ENCODE measurements at regions not wholly inside any gene's neighbourhood (a gene's known extent, or its start where the extent isn't known, plus 50 kb on each side); places are given as distances from the start of the nearest gene placed in this dataset.

GRCh38 chr16:85438981-85439685, 174.0 kb upstream of the GSE1 start:
- POLR2A ChIA-PET (ENCODE audit: unreplicated experiment) = no interaction called here
- Histone ChIP-seq H3K14ac (replicated peaks; ENCODE audit: low read depth, low read length) (no peak overlapping the region), H2AK9ac (replicated peaks; ENCODE audit: low read depth, low read length, poor library complexity) (no peak overlapping the region), H4K8ac (ENCODE audit: low read depth in 2 of 2, low read length in 2 of 2) (no peak overlapping the region), H3K9me3 (ENCODE audit: control insufficient read depth, insufficient read depth, low read length) (no peaks in the 10 kb centered on the region), H3K4me3 (ENCODE audit: insufficient read depth, low read depth, low read length) (no peak overlapping the region), H3K4me2 (ENCODE audit: low read depth, low read length) (no peak overlapping the region), H3K79me1 (ENCODE audit: low read depth in 1 of 2, low read length in 2 of 2) (peaks cover 0 to 8% of the 10 kb centered on the region in 2 experiments; a peak in 2 of 4 replicates), H2AK5ac (ENCODE audit: low read depth, low read length) (no peak overlapping the region), H3K27ac (ENCODE audit: insufficient read depth, low read length) (no peak overlapping the region), H3K36me3 (ENCODE audit: control insufficient read depth, insufficient read depth, low read length) (peaks cover 10% of the 10 kb centered on the region), H2BK120ac (ENCODE audit: low read depth, low read length) (no peak overlapping the region), H3K56ac (ENCODE audit: extremely low read depth, insufficient read depth, low read length) (no peak overlapping the region), H3K18ac (ENCODE audit: low read depth, low read length) (no peak overlapping the region), H4K5ac (ENCODE audit: low read depth, low read length) (no peak overlapping the region), H2BK15ac (ENCODE audit: low read depth, low read length) (no peak overlapping the region), H3K4me1 (ENCODE audit: control insufficient read depth, insufficient read depth, low read length) (no peaks in the 10 kb centered on the region; the same call in 1 of the 2 replicates), H3K27me3 (ENCODE audit: control insufficient read depth, insufficient read depth, low read length) (no peaks in the 10 kb centered on the region), H3K9ac (ENCODE audit: low read depth, low read length) (no peak overlapping the region), H3K4ac (ENCODE audit: low read depth, low read length) (no peak overlapping the region), H4K20me1 (ENCODE audit: insufficient read depth, low read length) (peaks cover 46% of the 10 kb centered on the region), H2BK5ac (ENCODE audit: low read depth, low read length, poor library complexity, severe bottlenecking) (no peak overlapping the region), H3K9me1 (ENCODE audit: insufficient read depth, low read length) (no peaks in the 10 kb centered on the region), H4K91ac (ENCODE audit: insufficient read depth, low read depth, low read length) (no peak overlapping the region), H2BK20ac (ENCODE audit: low read depth, low read length) (no peak overlapping the region), H2AFZ (replicated peaks; ENCODE audit: low read length, poor library complexity) (no peak overlapping the region), H3K23ac (ENCODE audit: low read depth, low read length) (no peak overlapping the region)
- in situ Hi-C loops (cut with MboI; ENCODE audit: low sequenced_read_pairs) = no loop called here
- no TSS peak for BruUV-seq (replicated peaks)
- DNase-seq (no peak), ATAC-seq (ENCODE audit: low read depth) (no peak)
- TF ChIP-seq RCOR1 (IDR thresholded peaks at IDR 0.05; ENCODE audit: insufficient replicate concordance, low read length) (no peak), MAZ (IDR thresholded peaks at IDR 0.05; ENCODE audit: borderline replicate concordance, low read depth, low read length) (no peak)
- 69% methylated on average over 5 of the region's 14 CpGs; no CpG with 5 or more reads in 1 of the 2 experiments for WGBS, 2 experiments (ENCODE audit: extremely low coverage in 2 of 2, insufficient read length in 1 of 2)
- CTCF ChIA-PET = no interaction called here
- intact Hi-C loops (cut with micrococcal nuclease) = no loop called here
- dilution Hi-C loops (cut with HindIII; ENCODE audit: low sequenced_read_pairs, unreplicated experiment) = no loop called here

All from IMR-90 (cell line).